ENCODE measurements at regions not wholly inside any gene's neighbourhood (a gene's known extent, or its start where the extent isn't known, plus 50 kb on each side); places are given as distances from the start of the nearest gene placed in this dataset.
"Not testable (repeated sequence)": the region's sequence is repeated elsewhere in the genome, so short reads cannot be mapped to it uniquely, and the experiment has no call there.

DNA sequence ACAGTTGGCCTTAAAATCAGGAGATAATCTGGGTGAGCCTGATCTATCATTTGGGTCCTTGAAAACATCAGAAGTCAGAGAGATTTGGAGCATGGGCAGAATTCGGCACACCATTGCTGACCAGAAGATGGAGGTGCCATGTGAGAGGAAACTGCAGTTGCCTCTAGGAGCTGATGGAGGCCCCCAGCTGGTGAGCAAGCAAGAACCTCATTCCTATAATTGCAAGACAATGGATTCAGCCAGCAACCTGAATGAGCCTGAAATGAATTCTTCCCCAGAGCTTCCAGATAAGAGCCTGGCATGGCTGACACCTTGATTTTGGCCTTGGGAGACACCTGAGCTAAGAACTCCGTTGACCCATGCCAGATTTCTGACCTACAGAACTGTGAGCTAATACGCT, 76.3 kb upstream of the FYN start:
- H2BK5ac ChIP-seq (ENCODE audit: insufficient read length, low read length), result no peak overlapping the region
- no peak overlapping the region for H2BK15ac ChIP-seq (ENCODE audit: low read depth, low read length)
- peak overlapping the region in 1 of 3 experiments; percentile 71; a peak in 1 of 7 replicates for H3K27ac Mint-ChIP-seq
- no peak overlapping the region for H2BK120ac ChIP-seq (ENCODE audit: low read depth, low read length, poor library complexity, severe bottlenecking)
- H3K27me3 ChIP-seq (ENCODE audit: insufficient read depth, low read length), result no peaks in the 10 kb centered on the region
- no peak overlapping the region for H2BK20ac ChIP-seq (ENCODE audit: low read depth, low read length, poor library complexity, severe bottlenecking)
- H4K5ac ChIP-seq (ENCODE audit: insufficient read length, low read depth, low read length), result no peak overlapping the region
- H2AFZ ChIP-seq (ENCODE audit: low read length), result no peak overlapping the region
- no peak overlapping the region for H3T11ph ChIP-seq (ENCODE audit: low read length)
- no peak overlapping the region for H3K9ac ChIP-seq (ENCODE audit: extremely low read depth, insufficient read length, low read length)
- H3K23ac ChIP-seq (ENCODE audit: insufficient read length, low read depth, low read length), result no peak overlapping the region
- H3K79me2 ChIP-seq (ENCODE audit: insufficient read depth, low read length), result no peaks in the 10 kb centered on the region
- DNase-seq, result peak; percentile 44
- no peak overlapping the region for H2BK12ac ChIP-seq (ENCODE audit: insufficient read length, low read depth, low read length)
- TF ChIP-seq CTCF (conservative IDR thresholded peaks at IDR 0.05), result no peak; the same call in 2 of the 3 replicates
- H3K36me3 Mint-ChIP-seq (ENCODE audit: insufficient read depth in 1 of 3, low read depth in 3 of 3), result no peaks in the 10 kb centered on the region
- no peak overlapping the region for H3K18ac ChIP-seq (ENCODE audit: insufficient read length, low read depth, low read length)
- no peaks in the 10 kb centered on the region for H3K9me3 Mint-ChIP-seq
- peaks cover 25 to 27% of the 10 kb centered on the region in 2 experiments for H3K4me1 Mint-ChIP-seq
- no CpG with 5 or more reads among the region's 3 CpGs for WGBS (ENCODE audit: extremely low coverage, insufficient read length, low lambda C conversion rate)
- H3K56ac ChIP-seq (ENCODE audit: insufficient read length, low read depth, low read length), result no peak overlapping the region
- H3K9me3 ChIP-seq (ENCODE audit: control insufficient read depth, low read depth, low read length), result no peaks in the 10 kb centered on the region
- no peak overlapping the region for H3K4ac ChIP-seq (ENCODE audit: low read depth, low read length)
- H3K23me2 ChIP-seq (ENCODE audit: insufficient read length, low read depth, low read length, poor library complexity, severe bottlenecking), result no peaks in the 10 kb centered on the region
- no peak overlapping the region for H4K91ac ChIP-seq (ENCODE audit: insufficient read length, low read depth, low read length)
- no peak overlapping the region for H2AK5ac ChIP-seq (ENCODE audit: insufficient read length, low read length)
- no peak overlapping the region for H3K4me2 ChIP-seq (ENCODE audit: insufficient read depth, insufficient read length, low read length)
- H3K79me1 ChIP-seq (ENCODE audit: insufficient read depth, low read depth, low read length, poor library complexity, severe bottlenecking), result no peaks in the 10 kb centered on the region
- H3K27ac ChIP-seq (ENCODE audit: insufficient read length, low read depth, low read length), result no peak overlapping the region
- H3K4me3 Mint-ChIP-seq, result no peak overlapping the region
- H4K8ac ChIP-seq (replicated peaks; ENCODE audit: insufficient read length, low read depth, low read length), result no peak overlapping the region
- no peak overlapping the region for H3K14ac ChIP-seq (ENCODE audit: insufficient read depth, low read length)
- peaks cover 7% of the 10 kb centered on the region for H3K4me1 ChIP-seq (ENCODE audit: insufficient read depth, low read length)
- no peaks in the 10 kb centered on the region; the same call in 1 of the 2 replicates for H3K27me3 Mint-ChIP-seq (ENCODE audit: low read depth)
- H4K20me1 ChIP-seq (ENCODE audit: control insufficient read depth, insufficient read depth, insufficient read length), result no peaks in the 10 kb centered on the region

DNA sequence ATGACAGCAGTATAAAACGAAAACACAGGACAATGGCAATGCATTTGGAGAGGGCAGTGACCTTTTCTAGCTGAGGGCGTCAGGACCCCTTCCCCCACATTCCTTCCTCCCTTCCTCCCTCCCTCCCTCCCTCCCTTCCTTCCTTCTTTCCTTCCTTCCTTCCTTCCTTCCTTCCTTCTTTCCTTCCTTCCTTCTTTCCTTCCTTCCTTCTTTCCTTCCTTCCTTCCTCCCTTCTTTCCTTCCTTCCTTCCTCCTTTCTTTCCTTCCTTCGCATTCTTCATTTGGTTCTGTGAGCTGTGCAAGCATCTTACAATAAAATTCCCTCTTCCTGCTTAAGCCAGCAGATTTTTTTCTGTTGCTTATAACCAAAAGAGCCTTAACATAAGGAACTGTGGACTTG, 76.7 kb upstream of the FYN start:
- not testable (repeated sequence) for H3K23me2 ChIP-seq (ENCODE audit: insufficient read length, low read depth, low read length, poor library complexity, severe bottlenecking); H2BK12ac ChIP-seq (ENCODE audit: insufficient read length, low read depth, low read length); H4K8ac ChIP-seq (replicated peaks; ENCODE audit: insufficient read length, low read depth, low read length); H2BK20ac ChIP-seq (ENCODE audit: low read depth, low read length, poor library complexity, severe bottlenecking); H3K9me3 Mint-ChIP-seq; H3K27ac ChIP-seq (ENCODE audit: insufficient read length, low read depth, low read length); H3K9me3 ChIP-seq (ENCODE audit: control insufficient read depth, low read depth, low read length); H3K79me2 ChIP-seq (ENCODE audit: insufficient read depth, low read length); H3K23ac ChIP-seq (ENCODE audit: insufficient read length, low read depth, low read length); H3K4ac ChIP-seq (ENCODE audit: low read depth, low read length); H3K4me3 Mint-ChIP-seq; H2BK120ac ChIP-seq (ENCODE audit: low read depth, low read length, poor library complexity, severe bottlenecking); DNase-seq; H3K4me1 ChIP-seq (ENCODE audit: insufficient read depth, low read length); H3K27me3 Mint-ChIP-seq (ENCODE audit: low read depth); H3K56ac ChIP-seq (ENCODE audit: insufficient read length, low read depth, low read length); H3K9ac ChIP-seq (ENCODE audit: extremely low read depth, insufficient read length, low read length); H4K5ac ChIP-seq (ENCODE audit: insufficient read length, low read depth, low read length); H3K79me1 ChIP-seq (ENCODE audit: insufficient read depth, low read depth, low read length, poor library complexity, severe bottlenecking); H2BK15ac ChIP-seq (ENCODE audit: low read depth, low read length); H3K36me3 Mint-ChIP-seq (ENCODE audit: insufficient read depth in 1 of 3, low read depth in 3 of 3); H3K14ac ChIP-seq (ENCODE audit: insufficient read depth, low read length); H4K20me1 ChIP-seq (ENCODE audit: control insufficient read depth, insufficient read depth, insufficient read length); H3T11ph ChIP-seq (ENCODE audit: low read length); H3K27me3 ChIP-seq (ENCODE audit: insufficient read depth, low read length); H2AK5ac ChIP-seq (ENCODE audit: insufficient read length, low read length); H3K18ac ChIP-seq (ENCODE audit: insufficient read length, low read depth, low read length); H2AFZ ChIP-seq (ENCODE audit: low read length); H3K4me2 ChIP-seq (ENCODE audit: insufficient read depth, insufficient read length, low read length); H4K91ac ChIP-seq (ENCODE audit: insufficient read length, low read depth, low read length); H2BK5ac ChIP-seq (ENCODE audit: insufficient read length, low read length)
- H3K4me1 Mint-ChIP-seq, result peaks cover 25 to 27% of the 10 kb centered on the region in 2 experiments
- peak overlapping the region in 1 of 3 experiments; percentile 71; a peak in 2 of 7 replicates for H3K27ac Mint-ChIP-seq
- WGBS (ENCODE audit: extremely low coverage, insufficient read length, low lambda C conversion rate), result no CpG with 5 or more reads among the region's 3 CpGs

Measured in H9 (cell line).